ENCODE measurements at regions not wholly inside any gene's neighbourhood (a gene's known extent, or its start where the extent isn't known, plus 50 kb on each side); places are given as distances from the start of the nearest gene placed in this dataset.

GRCh38 chr12:68070957-68071356 is 81.7 kb downstream of the IFNG-AS1 start:
- no peaks in the 10 kb centered on the region for H3K4me1 ChIP-seq (ENCODE audit: insufficient read depth, low read length)
- H3K4me2 ChIP-seq (ENCODE audit: low read depth, low read length): no peak overlapping the region
- H3K79me2 ChIP-seq (ENCODE audit: insufficient read depth, low read length): no peaks in the 10 kb centered on the region
- ChIA-PET POLR2A (no interaction called here), CTCF (ENCODE audit: low intra/inter-chr PET ratio, low total read pairs) (no interaction called here)
- intact Hi-C loops (cut with micrococcal nuclease; ENCODE audit: unreplicated experiment) (no loop called here), in situ Hi-C loops (cut with HindIII; ENCODE audit: extremely low pct_ligation_motif_present, low pct_unique_long_range_greater_than_20kb) (no loop called here)
- no peak for DNase-seq (ENCODE audit: low spot score)
- no peak overlapping the region for H2AFZ ChIP-seq (ENCODE audit: low read length)
- no peaks in the 10 kb centered on the region for H3K36me3 ChIP-seq (replicated peaks in 1 of 2; ENCODE audit: control insufficient read depth in 1 of 2, insufficient read depth in 2 of 2, low read length in 2 of 2)
- no TSS peak for BruUV-seq (replicated peaks)
- no peak for ATAC-seq
- H3K9me3 ChIP-seq (ENCODE audit: low read length): no peaks in the 10 kb centered on the region
- no peak for FAIRE-seq
- no peak overlapping the region for H3K4me3 ChIP-seq (replicated peaks in 1 of 3; ENCODE audit: insufficient read depth in 1 of 3, low read depth in 2 of 3, low read length in 3 of 3)
- H3K27ac ChIP-seq (ENCODE audit: extremely low read length, insufficient read depth, low read length): no peak overlapping the region
- no peak for TF ChIP-seq ELF4 (CRISPR knock-in tag; IDR thresholded peaks at IDR 0.05; ENCODE audit: borderline replicate concordance)
- TF ChIP-seq ZNF30 (CRISPR knock-in tag; IDR thresholded peaks at IDR 0.05): no peak
- no peak for TF ChIP-seq CBX2 (IDR thresholded peaks at IDR 0.05; ENCODE audit: low read depth, low read length)
- TF ChIP-seq CBX2 (CRISPR knock-in tag; IDR thresholded peaks at IDR 0.05; ENCODE audit: low read depth): no peak
- TF ChIP-seq IRX3 (CRISPR knock-in tag; IDR thresholded peaks at IDR 0.05; ENCODE audit: borderline replicate concordance, low read depth): no peak
- no peak for TF ChIP-seq CC2D1A (CRISPR knock-in tag; IDR thresholded peaks at IDR 0.05)
- no peak for TF ChIP-seq TBX2 (CRISPR knock-in tag; IDR thresholded peaks at IDR 0.05; ENCODE audit: borderline replicate concordance)
- no peak for TF ChIP-seq ATRX (CRISPR knock-in tag; IDR thresholded peaks at IDR 0.05; ENCODE audit: borderline replicate concordance)
- no peak for TF ChIP-seq ZMAT5 (CRISPR knock-in tag; IDR thresholded peaks at IDR 0.05; ENCODE audit: borderline replicate concordance, low read depth)
- TF ChIP-seq ZNF160 (CRISPR knock-in tag; IDR thresholded peaks at IDR 0.05): no peak
- no peak for TF ChIP-seq SRY (CRISPR knock-in tag; IDR thresholded peaks at IDR 0.05)
- no peak for TF ChIP-seq ZNF446 (CRISPR knock-in tag; IDR thresholded peaks at IDR 0.05)
- TF ChIP-seq TOPORS (CRISPR knock-in tag; IDR thresholded peaks at IDR 0.05): no peak
- no peak for TF ChIP-seq KLF13 (CRISPR knock-in tag; IDR thresholded peaks at IDR 0.05)
- no peak overlapping the region for H3K9ac ChIP-seq (ENCODE audit: insufficient read depth, low read depth, low read length)
- H4K20me1 ChIP-seq (ENCODE audit: insufficient read depth, low read length): no peaks in the 10 kb centered on the region
- peaks cover 0 to 3% of the 10 kb centered on the region in 2 experiments; a peak in 1 of 5 replicates for H3K27me3 ChIP-seq (ENCODE audit: control insufficient read depth in 1 of 2, insufficient read depth in 2 of 2, low read length in 2 of 2)
- WGBS (ENCODE audit: low lambda C conversion rate): 0% methylated on average over 2 of the region's 2 CpGs

Measured in HepG2 (cell line).